H1 (cell line): ENCODE measurements at regions not wholly inside any gene's neighbourhood (a gene's known extent, or its start where the extent isn't known, plus 50 kb on each side); places are given as distances from the start of the nearest gene placed in this dataset.

ENCODE experiments used
- CTCF ChIA-PET: fragments of 300-600 bp; sonication (Branson Sonifier 250); formaldehyde crosslinking; loops from one replicate; lab custom pipeline; 2021; ENCODE audit not compliant: partially characterized antibody; lab: Charles Lee
- POLR2A ChIA-PET: fragments of 300-600 bp; sonication (Branson Sonifier 250); formaldehyde crosslinking; loops from one replicate; lab custom pipeline; 2021; ENCODE audit warnings: inconsistent platforms; ENCODE audit not compliant: partially characterized antibody; lab: Charles Lee
- DNase-seq, 2 experiments: peaks; one replicate each; pipeline versions ENCODE4 v3.0.0 to v3.0.0-alpha.2; 2010 to 2022; ENCODE audit warnings: low spot score in 2 of 2, low read depth in 1 of 2, mixed read lengths in 1 of 2
- FAIRE-seq: peaks from 2 replicates; lab custom pipeline; 2011; peaks lifted over from hg19 to GRCh38; lab: Jason Lieb, UNC
- H2AFZ ChIP-seq: 2 replicates; pipeline ENCODE4 v1.8.1; 2012; ENCODE audit warnings: low read length, inconsistent platforms
- H2AK5ac ChIP-seq: 2 replicates; pipeline ENCODE4 v1.6.1; 2013; ENCODE audit warnings: low read depth, low read length
- H2BK120ac ChIP-seq: replicated peaks from 2 replicates; pipeline ENCODE3; 2013; ENCODE audit warnings: low read depth, low read length, inconsistent platforms
- H2BK12ac ChIP-seq: 2 replicates; pipeline ENCODE4 v1.6.1; 2013; ENCODE audit warnings: low read depth, low read length
- H2BK15ac ChIP-seq: 2 replicates; pipeline ENCODE4 v1.6.1; 2013; ENCODE audit warnings: low read length
- H2BK20ac ChIP-seq: 2 replicates; pipeline ENCODE4 v1.6.1; 2013; ENCODE audit warnings: low read length
- H2BK5ac ChIP-seq: 2 replicates; pipeline ENCODE4 v1.6.1; 2013; ENCODE audit warnings: low read depth, low read length
- H3K14ac ChIP-seq: 2 replicates; pipeline ENCODE4 v1.6.1; 2013; ENCODE audit warnings: inconsistent platforms; ENCODE audit not compliant: insufficient read length
- H3K18ac ChIP-seq: 2 replicates; pipeline ENCODE4 v1.6.1; 2013; ENCODE audit warnings: low read length; ENCODE audit errors: extremely low read depth
- H3K23ac ChIP-seq: 2 replicates; pipeline ENCODE4 v1.6.1; 2013; ENCODE audit warnings: inconsistent platforms; ENCODE audit not compliant: insufficient read length
- H3K23me2 ChIP-seq: 2 replicates; pipeline ENCODE4 v1.6.1; 2013; ENCODE audit warnings: low read depth, low read length
- H3K27ac ChIP-seq: 2 replicates; pipeline ENCODE4 v1.6.1; 2011; ENCODE audit warnings: low read depth, low read length, inconsistent platforms
- H3K27me3 ChIP-seq, 4 experiments: replicated peaks in 1 of 4; 1 replicate in 1 of 4; 2 replicates in 3 of 4; pipeline versions ENCODE4 v1.6.1 to v1.8.1; 2011 to 2013; ENCODE audit warnings: low read length in 3 of 4, mild to moderate bottlenecking in 3 of 4, inconsistent platforms in 2 of 4, mixed read lengths in 2 of 4, moderate library complexity in 1 of 4; ENCODE audit not compliant: control insufficient read depth in 3 of 4, insufficient read depth in 3 of 4; ENCODE audit errors: extremely low read depth in 1 of 4
- H3K36me3 ChIP-seq, 4 experiments: 2 replicates each; pipeline versions ENCODE4 v1.6.1 to v1.8.1; 2011 to 2013; ENCODE audit warnings: mild to moderate bottlenecking in 4 of 4, low read length in 3 of 4, moderate library complexity in 2 of 4, control low read depth in 1 of 4, inconsistent platforms in 1 of 4; ENCODE audit not compliant: insufficient read depth in 4 of 4, control insufficient read depth in 2 of 4
- H3K4ac ChIP-seq: replicated peaks from 2 replicates; pipeline ENCODE3; 2013; ENCODE audit warnings: low read length, low read depth, mixed read lengths, inconsistent platforms; ENCODE audit not compliant: insufficient read length
- H3K4me1 ChIP-seq, 4 experiments: replicated peaks in 1 of 4; 1 replicate in 1 of 4; 2 replicates in 3 of 4; pipeline versions ENCODE4 v1.6.1 to v1.8.1; 2011 to 2013; ENCODE audit warnings: low read length in 3 of 4, inconsistent platforms in 2 of 4, mixed read lengths in 1 of 4; ENCODE audit not compliant: insufficient read depth in 4 of 4, control insufficient read depth in 3 of 4
- H3K4me2 ChIP-seq, 2 experiments: 2 replicates each; pipeline versions ENCODE4 v1.6.1 to v1.8.1; 2011 to 2013; ENCODE audit warnings: low read depth in 2 of 2, low read length in 2 of 2, control low read depth in 1 of 2, inconsistent platforms in 1 of 2, mild to moderate bottlenecking in 1 of 2; ENCODE audit not compliant: insufficient read depth in 1 of 2
- H3K4me3 ChIP-seq, 4 experiments: fragments of 200-600, 300-600 bp in 1 of 4; sonication (generic), shearing (Covaris generic), sonication (Bioruptor Twin) in 1 of 4; 2 replicates each; pipeline versions ENCODE4 v1.5.1 to v1.8.1; 2011 to 2016; ENCODE audit warnings: low read length in 4 of 4, low read depth in 3 of 4, control low read depth in 2 of 4, inconsistent platforms in 2 of 4, mild to moderate bottlenecking in 2 of 4, mixed read lengths in 1 of 4, moderate library complexity in 1 of 4; ENCODE audit not compliant: insufficient read depth in 2 of 4; ENCODE audit errors: extremely low read depth in 1 of 4
- H3K56ac ChIP-seq: replicated peaks from 2 replicates; pipeline ENCODE3; 2013; ENCODE audit warnings: low read depth, mild to moderate bottlenecking, mixed read lengths, low read length, inconsistent platforms; ENCODE audit not compliant: insufficient read length
- H3K79me1 ChIP-seq: 2 replicates; pipeline ENCODE4 v1.6.1; 2013; ENCODE audit warnings: low read depth, low read length, control low read depth
- H3K79me2 ChIP-seq, 2 experiments: 2 replicates each; pipeline versions ENCODE4 v1.6.1 to v1.8.1; 2012 to 2013; ENCODE audit warnings: low read length in 2 of 2, mild to moderate bottlenecking in 2 of 2, inconsistent platforms in 1 of 2; ENCODE audit not compliant: insufficient read depth in 2 of 2, control insufficient read depth in 1 of 2
- H3K9ac ChIP-seq, 4 experiments: replicated peaks in 1 of 4; 1 replicate in 1 of 4; 2 replicates in 3 of 4; pipeline versions ENCODE4 v1.6.1 to v1.8.1; 2011 to 2013; ENCODE audit warnings: low read depth in 3 of 4, low read length in 3 of 4, control low read depth in 2 of 4, mild to moderate bottlenecking in 2 of 4, moderate library complexity in 2 of 4, inconsistent platforms in 1 of 4; ENCODE audit errors: extremely low read depth in 1 of 4
- H3K9me3 ChIP-seq, 2 experiments: 2 replicates each; pipeline versions ENCODE4 v1.6.1 to v1.8.1; 2012 to 2013; ENCODE audit warnings: mild to moderate bottlenecking in 2 of 2, moderate library complexity in 2 of 2, control low read depth in 1 of 2, inconsistent platforms in 1 of 2, low read depth in 1 of 2, low read length in 1 of 2, mixed read lengths in 1 of 2; ENCODE audit not compliant: insufficient read depth in 2 of 2
- H4K20me1 ChIP-seq, 2 experiments: replicated peaks in 1 of 2; 2 replicates each; pipeline versions ENCODE3 to v1.8.1; 2011 to 2013; ENCODE audit warnings: inconsistent platforms in 2 of 2, low read length in 2 of 2, mild to moderate bottlenecking in 1 of 2; ENCODE audit not compliant: insufficient read depth in 2 of 2, control insufficient read depth in 1 of 2
- H4K5ac ChIP-seq: 2 replicates; pipeline ENCODE4 v1.6.1; 2013; ENCODE audit warnings: low read length, low read depth, mixed read lengths, inconsistent platforms; ENCODE audit not compliant: insufficient read length
- H4K8ac ChIP-seq: 2 replicates; pipeline ENCODE4 v1.8.0; 2013; ENCODE audit warnings: mild to moderate bottlenecking, moderate library complexity, low read length, inconsistent platforms; ENCODE audit not compliant: insufficient read depth; ENCODE audit errors: extremely low read depth
- H4K91ac ChIP-seq: replicated peaks from 2 replicates; pipeline ENCODE3; 2013; ENCODE audit warnings: low read length, mixed read lengths, inconsistent platforms; ENCODE audit not compliant: insufficient read length
- BACH1 ChIP-seq: IDR thresholded peaks from 2 replicates; pipeline ENCODE4 v1.6.1; 2012; ENCODE audit warnings: low read length, improper control_type of control experiment
- NRF1 ChIP-seq: IDR thresholded peaks from 2 replicates; pipeline ENCODE4 v1.6.1; 2011; ENCODE audit warnings: mild to moderate bottlenecking, low read depth, low read length, improper control_type of control experiment
- RAD21 ChIP-seq, 2 experiments: IDR thresholded peaks in 1 of 2; conservative IDR thresholded peaks in 1 of 2; 2 replicates each; pipeline ENCODE4 v1.6.1; 2011; ENCODE audit warnings: low read depth in 2 of 2, low read length in 2 of 2, improper control_type of control experiment in 1 of 2, inconsistent platforms in 1 of 2, mild to moderate bottlenecking in 1 of 2, moderate library complexity in 1 of 2
- RBBP5 ChIP-seq: IDR thresholded peaks from 2 replicates; pipeline ENCODE4 v1.7.1; 2012; ENCODE audit warnings: low read depth, mild to moderate bottlenecking, inconsistent platforms, low read length, moderate library complexity, borderline replicate concordance
- RFX5 ChIP-seq: IDR thresholded peaks from 2 replicates; pipeline ENCODE4 v1.6.1; 2011; ENCODE audit warnings: low read depth, low read length, improper control_type of control experiment, borderline replicate concordance
- SP1 ChIP-seq: IDR thresholded peaks from 2 replicates; pipeline ENCODE4 v1.6.1; 2011; ENCODE audit warnings: low read depth, low read length
- SP2 ChIP-seq: IDR thresholded peaks from 2 replicates; pipeline ENCODE4 v1.6.1; 2012; ENCODE audit warnings: mild to moderate bottlenecking, low read length, inconsistent platforms
- TBP ChIP-seq: IDR thresholded peaks from 2 replicates; pipeline ENCODE4 v1.6.1; 2011; ENCODE audit warnings: low read depth, low read length, improper control_type of control experiment
- WGBS, 2 experiments: shearing (Covaris generic) in 1 of 2; methylation state at CpG; one replicate each; pipeline versions ENCODE4 v1.1.6 to v1.1.7; 2013 to 2015; ENCODE audit warnings: low lambda C conversion rate in 2 of 2, mixed read lengths in 2 of 2, inconsistent platforms in 1 of 2, low coverage in 1 of 2, missing lambda C conversion rate in 1 of 2; ENCODE audit not compliant: insufficient replicate concordance in 2 of 2, insufficient coverage in 1 of 2, insufficient read length in 1 of 2; ENCODE audit errors: extremely low coverage in 1 of 2, missing lambda C conversion rate in 1 of 2; 5-methylcytosine and 5-hydroxymethylcytosine counted together

- Histone ChIP-seq H4K8ac (no peak overlapping the region), H3K4me3 (no peak overlapping the region), H3K23ac (no peak overlapping the region), H2BK12ac (no peak overlapping the region), H2AFZ (no peak overlapping the region), H4K91ac (no peak overlapping the region), H3K27me3 (no peaks in the 10 kb centered on the region), H2BK120ac (no peak overlapping the region), H2BK15ac (no peak overlapping the region), H3K14ac (no peak overlapping the region), H2BK5ac (no peak overlapping the region), H3K18ac (no peak overlapping the region), H3K27ac (no peak overlapping the region), H3K4me1 (peaks cover 0 to 6% (median 3%) of the 10 kb centered on the region in 4 experiments; a peak in 4 of 7 replicates), H3K4ac (no peak overlapping the region), H2BK20ac (no peak overlapping the region), H2AK5ac (no peak overlapping the region), H3K9me3 (no peaks in the 10 kb centered on the region), H3K4me2 (no peak overlapping the region), H3K56ac (no peak overlapping the region), H3K79me2 (no peaks in the 10 kb centered on the region), H3K23me2 (no peaks in the 10 kb centered on the region), H3K79me1 (no peaks in the 10 kb centered on the region), H4K5ac (no peak overlapping the region), H3K9ac (no peak overlapping the region), H3K36me3 (no peaks in the 10 kb centered on the region), H4K20me1 (no peaks in the 10 kb centered on the region)
- DNase-seq (no peak), FAIRE-seq (no peak)
- no peak for TF ChIP-seq RAD21 (IDR thresholded peaks at IDR 0.05 in 1 of 2, conservative IDR thresholded peaks at IDR 0.05 in 1 of 2; ENCODE audit: low read depth in 2 of 2, low read length in 2 of 2)
- no peak for TF ChIP-seq BACH1
- no peak for TF ChIP-seq TBP
- TF ChIP-seq SP2 = no peak
- no peak for TF ChIP-seq RBBP5
- no peak for TF ChIP-seq NRF1
- no peak for TF ChIP-seq SP1
- no peak for TF ChIP-seq RFX5
- POLR2A ChIA-PET = no interaction called here
- WGBS, 2 experiments = 87% methylated on average over 7 of the region's 7 CpGs; no CpG with 5 or more reads in 1 of the 2 experiments
- CTCF ChIA-PET = interaction anchor here (0.6 kb wide), 2 partner anchors 169 to 217 kb away, joined by 4 read pairs; no protein-coding TSS in a partner anchor
Measured at GRCh38 chr3:27880969-27881892, 159.1 kb upstream of the EOMES start.
